Astrocyte (in vitro differentiated cells and primary cell): ENCODE measurements at regions not wholly inside any gene's neighbourhood (a gene's known extent, or its start where the extent isn't known, plus 50 kb on each side); places are given as distances from the start of the nearest gene placed in this dataset.

Experiments used
- DNase-seq: peaks from one replicate; pipeline ENCODE4 v3.0.0-alpha.2; 2010; ENCODE audit warnings: low read depth
- FAIRE-seq: peaks from 2 replicates; lab custom pipeline; 2011; peaks lifted over from hg19 to GRCh38; lab: Jason Lieb, UNC
- H2AFZ ChIP-seq: 2 replicates; pipeline ENCODE4 v1.6.0; 2012; ENCODE audit warnings: low read depth, low read length, inconsistent platforms
- H3K27ac ChIP-seq: 2 replicates; pipeline ENCODE4 v1.5.1; 2011; ENCODE audit warnings: low read depth, low read length, inconsistent platforms
- H3K27me3 ChIP-seq: 2 replicates; pipeline ENCODE4 v1.6.0; 2011; ENCODE audit warnings: low read length, inconsistent platforms; ENCODE audit not compliant: insufficient read depth
- H3K36me3 ChIP-seq: 2 replicates; pipeline ENCODE4 v1.5.1; 2011; ENCODE audit warnings: low read length, inconsistent platforms; ENCODE audit not compliant: insufficient read depth
- H3K4me1 ChIP-seq: 2 replicates; pipeline ENCODE4 v1.5.1; 2011; ENCODE audit warnings: low read length, inconsistent platforms; ENCODE audit not compliant: insufficient read depth
- H3K4me2 ChIP-seq: 2 replicates; pipeline ENCODE4 v1.6.0; 2012; ENCODE audit warnings: low read length, inconsistent platforms
- H3K4me3 ChIP-seq: 2 replicates; pipeline ENCODE4 v1.5.1; 2011; ENCODE audit warnings: low read depth, mild to moderate bottlenecking, low read length, inconsistent platforms; ENCODE audit not compliant: insufficient read depth
- H3K79me2 ChIP-seq: 2 replicates; pipeline ENCODE4 v1.6.0; 2012; ENCODE audit warnings: mild to moderate bottlenecking, low read length, inconsistent platforms; ENCODE audit not compliant: insufficient read depth
- H3K9ac ChIP-seq: 2 replicates; pipeline ENCODE4 v1.6.0; 2012; ENCODE audit warnings: mild to moderate bottlenecking, low read length, inconsistent platforms
- H3K9me3 ChIP-seq: 2 replicates; pipeline ENCODE4 v1.5.1; 2012; ENCODE audit warnings: low read depth, mild to moderate bottlenecking, low read length, inconsistent platforms; ENCODE audit not compliant: insufficient read depth
- H4K20me1 ChIP-seq: 2 replicates; pipeline ENCODE4 v1.6.0; 2012; ENCODE audit warnings: low read length, inconsistent platforms; ENCODE audit not compliant: insufficient read depth
- H3K27ac Mint-ChIP-seq: one replicate; pipeline ENCODE4 v1.8.0; 2021; ENCODE audit warnings: mild to moderate bottlenecking, mixed read lengths; ENCODE audit not compliant: unreplicated experiment
- H3K27me3 Mint-ChIP-seq: one replicate; pipeline ENCODE4 v1.8.0; 2021; ENCODE audit warnings: low read depth, mixed read lengths; ENCODE audit not compliant: unreplicated experiment
- H3K36me3 Mint-ChIP-seq: one replicate; pipeline ENCODE4 v1.8.0; 2021; ENCODE audit warnings: low read depth, mixed read lengths; ENCODE audit not compliant: unreplicated experiment
- H3K4me1 Mint-ChIP-seq: one replicate; pipeline ENCODE4 v1.8.0; 2021; ENCODE audit warnings: low read depth, mixed read lengths; ENCODE audit not compliant: unreplicated experiment
- H3K4me3 Mint-ChIP-seq: one replicate; pipeline ENCODE4 v1.8.0; 2021; ENCODE audit warnings: mild to moderate bottlenecking, moderate library complexity, mixed read lengths; ENCODE audit not compliant: unreplicated experiment
- H3K9me3 Mint-ChIP-seq: one replicate; pipeline ENCODE4 v1.8.0; 2021; ENCODE audit warnings: mild to moderate bottlenecking, mixed read lengths; ENCODE audit not compliant: unreplicated experiment
- EZH2 ChIP-seq: IDR thresholded peaks from 2 replicates; pipeline ENCODE4 v1.6.1; 2012; ENCODE audit warnings: mild to moderate bottlenecking, low read length, inconsistent platforms; ENCODE audit not compliant: insufficient read depth
- TF ChIP-seq, protein P1 (sequence below): IDR thresholded peaks from 2 replicates; pipeline ENCODE4 v1.5.1; 2011; ENCODE audit warnings: low read depth, mild to moderate bottlenecking, inconsistent platforms, low read length, moderate library complexity; ENCODE audit not compliant: insufficient read depth

DNA sequence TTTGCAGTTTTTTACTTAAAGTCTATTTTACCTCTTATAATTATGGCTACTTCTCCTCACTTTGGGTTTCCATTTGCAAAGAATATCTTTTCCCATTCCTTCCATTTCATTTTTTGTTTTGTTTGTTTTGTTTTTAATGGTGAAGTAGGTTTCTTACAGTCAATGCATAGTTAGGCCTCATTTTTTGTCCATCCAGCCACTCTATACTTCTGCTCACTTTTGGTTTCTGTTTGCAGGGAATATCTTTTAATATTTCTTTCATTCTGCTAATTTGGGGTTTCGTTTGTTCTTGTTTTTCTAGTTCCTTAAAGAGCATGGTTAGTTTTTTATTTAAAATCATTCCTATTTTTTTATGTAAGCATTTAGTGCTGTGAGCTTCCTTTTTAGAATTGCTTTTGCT lies 339.4 kb downstream of the GRB14 start:
- no peak for DNase-seq
- Mint-ChIP-seq H3K4me3 (no peak overlapping the region), H3K27me3 (no peaks in the 10 kb centered on the region), H3K36me3 (no peaks in the 10 kb centered on the region), H3K27ac (no peak overlapping the region), H3K4me1 (no peaks in the 10 kb centered on the region), H3K9me3 (no peaks in the 10 kb centered on the region)
- Histone ChIP-seq H3K4me3 (no peak overlapping the region), H3K9ac (no peak overlapping the region), H3K79me2 (no peaks in the 10 kb centered on the region), H3K9me3 (no peaks in the 10 kb centered on the region), H2AFZ (no peak overlapping the region), H3K27ac (no peak overlapping the region), H3K4me1 (no peaks in the 10 kb centered on the region), H3K4me2 (no peak overlapping the region), H3K36me3 (no peaks in the 10 kb centered on the region), H4K20me1 (no peaks in the 10 kb centered on the region), H3K27me3 (no peaks in the 10 kb centered on the region)
- TF ChIP-seq EZH2: no peak
- no peak for FAIRE-seq

DNA sequence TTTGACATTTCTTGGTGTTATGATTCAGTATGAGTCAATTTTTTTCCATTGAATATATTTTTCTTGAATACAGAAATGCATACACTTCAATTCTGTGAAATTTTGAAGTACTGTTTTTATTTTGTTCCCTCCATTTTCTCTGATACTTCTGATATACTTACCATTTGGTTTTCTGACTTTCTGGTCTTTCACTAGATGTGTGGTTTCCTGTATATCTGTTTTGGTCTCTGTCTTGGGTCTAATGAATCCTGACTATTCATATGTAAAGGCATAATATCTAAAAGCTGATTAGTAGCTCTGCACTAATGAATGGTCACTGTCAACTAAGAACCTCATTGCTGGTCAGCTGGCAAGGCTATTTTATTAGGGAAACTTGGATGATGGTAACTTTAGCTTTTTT lies 345.6 kb downstream of the GRB14 start:
- no peaks in the 10 kb centered on the region for H3K36me3 Mint-ChIP-seq
- no peak overlapping the region for H2AFZ ChIP-seq
- peaks cover 4% of the 10 kb centered on the region for H3K4me1 Mint-ChIP-seq
- no peak for FAIRE-seq
- no peaks in the 10 kb centered on the region for H3K27me3 Mint-ChIP-seq
- H3K4me3 Mint-ChIP-seq: no peak overlapping the region
- TF ChIP-seq, protein P1, sequence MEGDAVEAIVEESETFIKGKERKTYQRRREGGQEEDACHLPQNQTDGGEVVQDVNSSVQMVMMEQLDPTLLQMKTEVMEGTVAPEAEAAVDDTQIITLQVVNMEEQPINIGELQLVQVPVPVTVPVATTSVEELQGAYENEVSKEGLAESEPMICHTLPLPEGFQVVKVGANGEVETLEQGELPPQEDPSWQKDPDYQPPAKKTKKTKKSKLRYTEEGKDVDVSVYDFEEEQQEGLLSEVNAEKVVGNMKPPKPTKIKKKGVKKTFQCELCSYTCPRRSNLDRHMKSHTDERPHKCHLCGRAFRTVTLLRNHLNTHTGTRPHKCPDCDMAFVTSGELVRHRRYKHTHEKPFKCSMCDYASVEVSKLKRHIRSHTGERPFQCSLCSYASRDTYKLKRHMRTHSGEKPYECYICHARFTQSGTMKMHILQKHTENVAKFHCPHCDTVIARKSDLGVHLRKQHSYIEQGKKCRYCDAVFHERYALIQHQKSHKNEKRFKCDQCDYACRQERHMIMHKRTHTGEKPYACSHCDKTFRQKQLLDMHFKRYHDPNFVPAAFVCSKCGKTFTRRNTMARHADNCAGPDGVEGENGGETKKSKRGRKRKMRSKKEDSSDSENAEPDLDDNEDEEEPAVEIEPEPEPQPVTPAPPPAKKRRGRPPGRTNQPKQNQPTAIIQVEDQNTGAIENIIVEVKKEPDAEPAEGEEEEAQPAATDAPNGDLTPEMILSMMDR: no peak
- TF ChIP-seq EZH2: no peak
- H3K9me3 Mint-ChIP-seq: no peaks in the 10 kb centered on the region
- no peak overlapping the region for H3K27ac Mint-ChIP-seq
- no peak overlapping the region for H3K27ac ChIP-seq
- no peaks in the 10 kb centered on the region for H3K27me3 ChIP-seq
- H3K79me2 ChIP-seq: no peaks in the 10 kb centered on the region
- H3K36me3 ChIP-seq: no peaks in the 10 kb centered on the region
- no peak overlapping the region for H3K4me3 ChIP-seq
- no peaks in the 10 kb centered on the region for H3K4me1 ChIP-seq
- no peak overlapping the region for H3K4me2 ChIP-seq
- H3K9ac ChIP-seq: no peak overlapping the region
- no peak for DNase-seq
- no peaks in the 10 kb centered on the region for H3K9me3 ChIP-seq
- no peaks in the 10 kb centered on the region for H4K20me1 ChIP-seq

DNA sequence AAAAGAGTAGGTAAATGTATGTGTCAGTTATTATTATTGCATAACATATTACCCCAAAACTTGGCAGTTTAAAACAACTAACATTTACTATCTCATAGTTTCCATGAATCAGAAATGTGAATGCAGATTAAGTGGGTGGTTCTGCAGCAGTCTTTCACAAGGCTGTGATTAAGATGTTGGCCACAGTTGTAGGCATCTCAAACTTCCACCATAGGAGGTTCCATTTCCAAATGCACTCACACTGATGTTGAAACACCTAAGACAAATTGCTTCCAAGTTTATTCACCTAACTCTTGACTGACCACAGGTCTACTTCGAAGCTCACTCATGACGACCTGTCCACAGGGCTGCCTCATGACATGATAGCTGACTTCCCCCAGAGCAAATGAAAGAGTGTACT lies 360.8 kb downstream of the GRB14 start:
- Mint-ChIP-seq H3K36me3 (no peaks in the 10 kb centered on the region), H3K27ac (no peak overlapping the region), H3K9me3 (peaks cover under 1% of the 10 kb centered on the region), H3K4me1 (no peaks in the 10 kb centered on the region), H3K4me3 (no peak overlapping the region), H3K27me3 (no peaks in the 10 kb centered on the region)
- no peaks in the 10 kb centered on the region for H3K27me3 ChIP-seq
- H3K9me3 ChIP-seq: no peaks in the 10 kb centered on the region
- no peak overlapping the region for H3K9ac ChIP-seq
- TF ChIP-seq, protein P1: no peak
- no peak for TF ChIP-seq EZH2
- H3K36me3 ChIP-seq: no peaks in the 10 kb centered on the region
- H3K27ac ChIP-seq: no peak overlapping the region
- FAIRE-seq: no peak
- H3K79me2 ChIP-seq: no peaks in the 10 kb centered on the region
- no peak overlapping the region for H3K4me2 ChIP-seq
- DNase-seq: peak; percentile 48
- no peak overlapping the region for H2AFZ ChIP-seq
- no peaks in the 10 kb centered on the region for H4K20me1 ChIP-seq
- H3K4me1 ChIP-seq: no peaks in the 10 kb centered on the region
- H3K4me3 ChIP-seq: no peak overlapping the region
